CD4-positive, CD25-positive, alpha-beta regulatory T cell (primary cell): ENCODE measurements at regions not wholly inside any gene's neighbourhood (a gene's known extent, or its start where the extent isn't known, plus 50 kb on each side); places are given as distances from the start of the nearest gene placed in this dataset.
A peak's percentile ranks its signal among the peaks of the same experiment; 100 is the strongest.

Source experiments
- ATAC-seq, 2 donors: fragments of 150-1000 bp; cut with Tn5 transposase; one replicate each; pipeline ENCODE4 v1.10.0; 2021; ENCODE audit warnings: low read depth in 2 of 2, moderate number of reproducible peaks in 2 of 2, moderate library complexity in 1 of 2
- DNase-seq, 3 donors: peaks; one replicate each; pipeline versions ENCODE4 v3.0.0 to v3.0.0-alpha.2; 2012 to 2022; ENCODE audit warnings: mixed read lengths in 1 of 3
- H3K27ac ChIP-seq: one replicate; pipeline ENCODE4 v1.7.0; 2013; ENCODE audit warnings: mild to moderate bottlenecking, low read length; ENCODE audit not compliant: insufficient read depth, poor library complexity, severe bottlenecking
- H3K27me3 ChIP-seq: one replicate; pipeline ENCODE4 v1.7.0; 2013; ENCODE audit warnings: low read length; ENCODE audit not compliant: control insufficient read depth, insufficient read depth
- H3K36me3 ChIP-seq: one replicate; pipeline ENCODE4 v1.7.0; 2013; ENCODE audit warnings: mild to moderate bottlenecking, low read length, moderate library complexity; ENCODE audit not compliant: control insufficient read depth, insufficient read depth
- H3K4me1 ChIP-seq: 2 replicates; pipeline ENCODE4 v1.7.0; 2013; ENCODE audit warnings: mild to moderate bottlenecking, low read length; ENCODE audit not compliant: insufficient read depth, control insufficient read depth, poor library complexity, severe bottlenecking
- H3K4me3 ChIP-seq: one replicate; pipeline ENCODE4 v1.7.0; 2013; ENCODE audit warnings: low read depth, mild to moderate bottlenecking, low read length, moderate library complexity
- H3K9me3 ChIP-seq, 2 experiments: 1 replicate in 1 of 2; 2 replicates in 1 of 2; pipeline ENCODE4 v1.7.0; 2013; ENCODE audit warnings: low read length in 2 of 2, mild to moderate bottlenecking in 1 of 2, moderate library complexity in 1 of 2; ENCODE audit not compliant: control insufficient read depth in 2 of 2
- H3K27ac Mint-ChIP-seq, 3 donors: one replicate each; pipeline ENCODE4 v1.8.0; 2020 to 2022; ENCODE audit warnings: mild to moderate bottlenecking in 3 of 3, mixed read lengths in 3 of 3, moderate library complexity in 2 of 3
- H3K27me3 Mint-ChIP-seq: one replicate; pipeline ENCODE4 v1.8.0; 2022; ENCODE audit warnings: mild to moderate bottlenecking, mixed read lengths
- H3K36me3 Mint-ChIP-seq: one replicate; pipeline ENCODE4 v1.8.0; 2020; ENCODE audit warnings: mixed read lengths
- H3K4me1 Mint-ChIP-seq, 4 donors: one replicate each; pipeline ENCODE4 v1.8.0; 2020 to 2022; ENCODE audit warnings: mixed read lengths in 4 of 4, mild to moderate bottlenecking in 1 of 4
- H3K4me3 Mint-ChIP-seq, 4 donors: one replicate each; pipeline ENCODE4 v1.8.0; 2020 to 2022; ENCODE audit warnings: mild to moderate bottlenecking in 4 of 4, mixed read lengths in 4 of 4, moderate library complexity in 3 of 4
- H3K9me3 Mint-ChIP-seq, 7 donors: one replicate each; pipeline ENCODE4 v1.8.0; 2020 to 2022; ENCODE audit warnings: mixed read lengths in 7 of 7, mild to moderate bottlenecking in 3 of 7, moderate library complexity in 2 of 7

GRCh38 chr7:136039577-136040345 is 62.6 kb upstream of the MTPN start:
- peaks cover 0 to 5% (median 4%) of the 10 kb centered on the region in 4 donors for H3K4me1 Mint-ChIP-seq
- Histone ChIP-seq H3K9me3 (no peaks in the 10 kb centered on the region), H3K4me3 (no peak overlapping the region), H3K27me3 (no peaks in the 10 kb centered on the region), H3K4me1 (no peaks in the 10 kb centered on the region), H3K27ac (no peak overlapping the region), H3K36me3 (no peaks in the 10 kb centered on the region)
- ATAC-seq (no peak), DNase-seq (no peak)
- H3K27me3 Mint-ChIP-seq = no peaks in the 10 kb centered on the region
- peaks cover 0 to 4% (median 0%) of the 10 kb centered on the region in 7 donors for H3K9me3 Mint-ChIP-seq
- H3K27ac Mint-ChIP-seq = no peak overlapping the region
- peaks cover 3% of the 10 kb centered on the region for H3K36me3 Mint-ChIP-seq
- no peak overlapping the region for H3K4me3 Mint-ChIP-seq

- Histone ChIP-seq H3K27ac (no peak overlapping the region), H3K4me1 (no peaks in the 10 kb centered on the region), H3K9me3 (no peaks in the 10 kb centered on the region), H3K27me3 (no peaks in the 10 kb centered on the region), H3K36me3 (no peaks in the 10 kb centered on the region), H3K4me3 (no peak overlapping the region)
- ATAC-seq = no peak
- H3K4me3 Mint-ChIP-seq = no peak overlapping the region
- H3K27me3 Mint-ChIP-seq = no peaks in the 10 kb centered on the region
- no peak overlapping the region for H3K27ac Mint-ChIP-seq
- H3K4me1 Mint-ChIP-seq = peaks cover under 1 to 10% (median 4%) of the 10 kb centered on the region in 4 donors
- H3K36me3 Mint-ChIP-seq = peaks cover 6% of the 10 kb centered on the region
- no peak for DNase-seq
- peaks cover 0 to 4% (median 0%) of the 10 kb centered on the region in 7 donors for H3K9me3 Mint-ChIP-seq
Observed at GRCh38 chr7:136036336-136036735, 59.2 kb upstream of the MTPN start.

- no peaks in the 10 kb centered on the region for H3K9me3 ChIP-seq
- no peaks in the 10 kb centered on the region for H3K4me1 ChIP-seq
- H3K4me3 ChIP-seq = no peak overlapping the region
- H3K27me3 ChIP-seq = no peaks in the 10 kb centered on the region
- Mint-ChIP-seq H3K9me3 (peaks cover 0 to 4% (median 0%) of the 10 kb centered on the region in 7 donors), H3K36me3 (peaks cover 7% of the 10 kb centered on the region), H3K27me3 (no peaks in the 10 kb centered on the region), H3K27ac (no peak overlapping the region), H3K4me1 (peaks cover 7 to 13% (median 8%) of the 10 kb centered on the region in 4 donors), H3K4me3 (no peak overlapping the region)
- ATAC-seq (no peak), DNase-seq (no peak)
- no peaks in the 10 kb centered on the region for H3K36me3 ChIP-seq
- H3K27ac ChIP-seq = no peak overlapping the region
Observed at GRCh38 chr7:136034132-136034531, 57.0 kb upstream of the MTPN start.

GRCh38 chr7:136033413-136034031 is 56.4 kb upstream of the MTPN start:
- H3K36me3 Mint-ChIP-seq = peaks cover 7% of the 10 kb centered on the region
- H3K27ac Mint-ChIP-seq = no peak overlapping the region

GRCh38 chr7:136030867-136031318 is 53.7 kb upstream of the MTPN start:
- Mint-ChIP-seq H3K27ac (no peak overlapping the region), H3K4me3 (no peak overlapping the region), H3K36me3 (peaks cover 12% of the 10 kb centered on the region), H3K4me1 (peaks cover 6 to 14% (median 13%) of the 10 kb centered on the region in 4 donors), H3K27me3 (no peaks in the 10 kb centered on the region), H3K9me3 (peaks cover 0 to 2% (median 0%) of the 10 kb centered on the region in 7 donors)
- Histone ChIP-seq H3K27me3 (no peaks in the 10 kb centered on the region), H3K36me3 (no peaks in the 10 kb centered on the region), H3K27ac (no peak overlapping the region), H3K4me3 (no peak overlapping the region), H3K9me3 (no peaks in the 10 kb centered on the region), H3K4me1 (no peaks in the 10 kb centered on the region)
- no peak for ATAC-seq
- DNase-seq = peak in 1 of 3 donors; percentile 6

More at GRCh38 chr7:136033413-136034031, 56.4 kb upstream of the MTPN start:
- H3K4me3 ChIP-seq = no peak overlapping the region
- Mint-ChIP-seq H3K4me3 (no peak overlapping the region), H3K27me3 (no peaks in the 10 kb centered on the region), H3K4me1 (peaks cover 7 to 13% (median 9%) of the 10 kb centered on the region in 4 donors), H3K9me3 (peaks cover 0 to 4% (median 0%) of the 10 kb centered on the region in 7 donors)
- no peaks in the 10 kb centered on the region for H3K27me3 ChIP-seq
- no peaks in the 10 kb centered on the region for H3K4me1 ChIP-seq
- no peaks in the 10 kb centered on the region for H3K9me3 ChIP-seq
- no peaks in the 10 kb centered on the region for H3K36me3 ChIP-seq
- no peak for DNase-seq
- H3K27ac ChIP-seq = no peak overlapping the region
- no peak for ATAC-seq

- H3K27ac Mint-ChIP-seq = no peak overlapping the region
- Histone ChIP-seq H3K27ac (no peak overlapping the region), H3K9me3 (no peaks in the 10 kb centered on the region), H3K36me3 (no peaks in the 10 kb centered on the region), H3K27me3 (no peaks in the 10 kb centered on the region), H3K4me3 (no peak overlapping the region), H3K4me1 (no peaks in the 10 kb centered on the region)
- peaks cover 12% of the 10 kb centered on the region for H3K36me3 Mint-ChIP-seq
- peaks cover 0 to 2% (median 0%) of the 10 kb centered on the region in 7 donors for H3K9me3 Mint-ChIP-seq
- peaks cover 6 to 14% (median 13%) of the 10 kb centered on the region in 4 donors for H3K4me1 Mint-ChIP-seq
- ATAC-seq (no peak), DNase-seq (no peak)
- H3K27me3 Mint-ChIP-seq = no peaks in the 10 kb centered on the region
- no peak overlapping the region for H3K4me3 Mint-ChIP-seq
Observed at GRCh38 chr7:136030330-136030729, 53.2 kb upstream of the MTPN start.

- no peak for DNase-seq
- H3K36me3 ChIP-seq = no peaks in the 10 kb centered on the region
- no peaks in the 10 kb centered on the region for H3K4me1 ChIP-seq
- no peak overlapping the region for H3K27ac ChIP-seq
- H3K9me3 ChIP-seq = no peaks in the 10 kb centered on the region
- Mint-ChIP-seq H3K4me1 (peaks cover 4 to 14% (median 11%) of the 10 kb centered on the region in 4 donors), H3K27me3 (no peaks in the 10 kb centered on the region), H3K27ac (no peak overlapping the region), H3K4me3 (no peak overlapping the region), H3K36me3 (peaks cover 12% of the 10 kb centered on the region), H3K9me3 (peaks cover 0 to 4% (median 0%) of the 10 kb centered on the region in 7 donors)
- H3K4me3 ChIP-seq = no peak overlapping the region
- H3K27me3 ChIP-seq = no peaks in the 10 kb centered on the region
- no peak for ATAC-seq
Observed at GRCh38 chr7:136027160-136027559, 50.0 kb upstream of the MTPN start.
